Keratinocyte (primary cell): ENCODE measurements at regions not wholly inside any gene's neighbourhood (a gene's known extent, or its start where the extent isn't known, plus 50 kb on each side); places are given as distances from the start of the nearest gene placed in this dataset.

Source experiments
- EZH2 ChIP-seq: IDR thresholded peaks from one replicate; pipeline ENCODE4 v1.6.1; 2012; ENCODE audit warnings: inconsistent platforms, mild to moderate bottlenecking, low read length, moderate library complexity
- TF ChIP-seq, protein P1 (sequence below), 3 experiments: IDR thresholded peaks in 1 of 3; conservative IDR thresholded peaks in 1 of 3; optimal IDR thresholded peaks in 1 of 3; 2 replicates in 2 of 3; 3 replicates in 1 of 3; pipeline versions ENCODE3 to v1.5.1; 2011; ENCODE audit warnings: low read length in 3 of 3, mild to moderate bottlenecking in 3 of 3, moderate library complexity in 2 of 3, control low read depth in 1 of 3, inconsistent platforms in 1 of 3; ENCODE audit not compliant: insufficient read depth in 2 of 3; ENCODE audit errors: extremely low read depth in 1 of 3

DNA sequence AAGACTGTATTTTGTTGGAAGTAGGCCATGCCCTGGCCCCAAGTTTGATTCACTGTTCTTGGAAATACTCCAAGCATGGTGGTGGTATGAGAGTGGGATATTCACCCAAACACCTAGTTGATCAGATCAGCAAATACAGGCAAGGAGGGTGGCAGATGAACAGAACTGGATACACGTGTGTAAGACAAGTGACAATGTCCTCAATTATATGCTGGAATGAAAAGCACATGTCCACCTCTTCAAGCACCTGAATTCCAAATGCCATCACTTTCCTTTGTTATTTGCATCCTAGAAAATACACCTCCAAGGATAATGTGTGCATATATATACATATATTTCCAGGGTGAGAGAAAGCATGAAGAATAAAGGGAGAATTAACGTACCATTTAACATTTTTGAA is 131.8 kb upstream of the ZEB1 start:
- no peak for TF ChIP-seq EZH2
- TF ChIP-seq, protein P1, sequence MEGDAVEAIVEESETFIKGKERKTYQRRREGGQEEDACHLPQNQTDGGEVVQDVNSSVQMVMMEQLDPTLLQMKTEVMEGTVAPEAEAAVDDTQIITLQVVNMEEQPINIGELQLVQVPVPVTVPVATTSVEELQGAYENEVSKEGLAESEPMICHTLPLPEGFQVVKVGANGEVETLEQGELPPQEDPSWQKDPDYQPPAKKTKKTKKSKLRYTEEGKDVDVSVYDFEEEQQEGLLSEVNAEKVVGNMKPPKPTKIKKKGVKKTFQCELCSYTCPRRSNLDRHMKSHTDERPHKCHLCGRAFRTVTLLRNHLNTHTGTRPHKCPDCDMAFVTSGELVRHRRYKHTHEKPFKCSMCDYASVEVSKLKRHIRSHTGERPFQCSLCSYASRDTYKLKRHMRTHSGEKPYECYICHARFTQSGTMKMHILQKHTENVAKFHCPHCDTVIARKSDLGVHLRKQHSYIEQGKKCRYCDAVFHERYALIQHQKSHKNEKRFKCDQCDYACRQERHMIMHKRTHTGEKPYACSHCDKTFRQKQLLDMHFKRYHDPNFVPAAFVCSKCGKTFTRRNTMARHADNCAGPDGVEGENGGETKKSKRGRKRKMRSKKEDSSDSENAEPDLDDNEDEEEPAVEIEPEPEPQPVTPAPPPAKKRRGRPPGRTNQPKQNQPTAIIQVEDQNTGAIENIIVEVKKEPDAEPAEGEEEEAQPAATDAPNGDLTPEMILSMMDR (optimal IDR thresholded peaks at IDR 0.05 in 1 of 3, IDR thresholded peaks at IDR 0.05 in 1 of 3, conservative IDR thresholded peaks at IDR 0.05 in 1 of 3; ENCODE audit: extremely low read depth in 1 of 3, insufficient read depth in 2 of 3, low read length in 3 of 3): no peak
